ENCODE measurements at regions not wholly inside any gene's neighbourhood (a gene's known extent, or its start where the extent isn't known, plus 50 kb on each side); places are given as distances from the start of the nearest gene placed in this dataset.

DNA sequence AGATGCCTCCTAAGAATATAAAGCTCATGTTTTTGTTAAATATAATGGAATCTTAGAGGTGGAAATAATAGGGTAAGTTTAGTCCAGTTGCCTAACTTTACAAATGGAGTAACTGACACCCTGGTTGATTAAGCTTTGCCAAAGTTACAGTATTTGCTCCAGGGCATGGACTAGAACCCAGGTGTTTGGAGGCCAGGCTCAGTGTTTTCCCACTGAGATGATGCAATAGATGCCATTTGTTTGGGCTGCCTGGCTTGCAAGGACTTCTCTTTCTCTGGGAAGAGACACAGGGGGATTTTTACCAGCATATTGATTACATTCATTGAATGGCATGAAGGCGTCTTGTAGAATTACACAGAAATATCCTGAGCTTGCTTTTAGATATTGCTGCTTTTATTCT, 397.8 kb downstream of the SLC4A3 start:
- no peak overlapping the region for H3K9ac ChIP-seq (ENCODE audit: insufficient read depth in 1 of 2, low read length in 2 of 2)
- peaks cover 0 to 4% (median 0%) of the 10 kb centered on the region in 4 donors for H3K9me3 ChIP-seq (ENCODE audit: control insufficient read depth in 4 of 4, insufficient read depth in 3 of 4, low read length in 3 of 4)
- no peaks in the 10 kb centered on the region for H3K36me3 ChIP-seq (ENCODE audit: control insufficient read depth in 4 of 4, insufficient read depth in 4 of 4, low read length in 4 of 4)
- H3K4me3 ChIP-seq, result no peak overlapping the region
- no peaks in the 10 kb centered on the region for H3K27me3 ChIP-seq (ENCODE audit: control insufficient read depth in 3 of 3, insufficient read depth in 3 of 3, low read length in 2 of 3)
- WGBS, 2 donors, result 84 to 91% methylated on average over 1 of the region's 1 CpG
- no peak for ATAC-seq (ENCODE audit: insufficient read depth, low FRiP score)
- TF ChIP-seq, protein P1, sequence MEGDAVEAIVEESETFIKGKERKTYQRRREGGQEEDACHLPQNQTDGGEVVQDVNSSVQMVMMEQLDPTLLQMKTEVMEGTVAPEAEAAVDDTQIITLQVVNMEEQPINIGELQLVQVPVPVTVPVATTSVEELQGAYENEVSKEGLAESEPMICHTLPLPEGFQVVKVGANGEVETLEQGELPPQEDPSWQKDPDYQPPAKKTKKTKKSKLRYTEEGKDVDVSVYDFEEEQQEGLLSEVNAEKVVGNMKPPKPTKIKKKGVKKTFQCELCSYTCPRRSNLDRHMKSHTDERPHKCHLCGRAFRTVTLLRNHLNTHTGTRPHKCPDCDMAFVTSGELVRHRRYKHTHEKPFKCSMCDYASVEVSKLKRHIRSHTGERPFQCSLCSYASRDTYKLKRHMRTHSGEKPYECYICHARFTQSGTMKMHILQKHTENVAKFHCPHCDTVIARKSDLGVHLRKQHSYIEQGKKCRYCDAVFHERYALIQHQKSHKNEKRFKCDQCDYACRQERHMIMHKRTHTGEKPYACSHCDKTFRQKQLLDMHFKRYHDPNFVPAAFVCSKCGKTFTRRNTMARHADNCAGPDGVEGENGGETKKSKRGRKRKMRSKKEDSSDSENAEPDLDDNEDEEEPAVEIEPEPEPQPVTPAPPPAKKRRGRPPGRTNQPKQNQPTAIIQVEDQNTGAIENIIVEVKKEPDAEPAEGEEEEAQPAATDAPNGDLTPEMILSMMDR (IDR thresholded peaks at IDR 0.05; ENCODE audit: control extremely low read depth, extremely low read depth), result no peak
- H3K4me1 ChIP-seq (ENCODE audit: control insufficient read depth in 5 of 5, insufficient read depth in 5 of 5, low read length in 5 of 5), result no peaks in the 10 kb centered on the region
- no peak for DNase-seq
- no peak overlapping the region for H3K27ac ChIP-seq (ENCODE audit: low read depth in 1 of 2, low read length in 1 of 2)

DNA sequence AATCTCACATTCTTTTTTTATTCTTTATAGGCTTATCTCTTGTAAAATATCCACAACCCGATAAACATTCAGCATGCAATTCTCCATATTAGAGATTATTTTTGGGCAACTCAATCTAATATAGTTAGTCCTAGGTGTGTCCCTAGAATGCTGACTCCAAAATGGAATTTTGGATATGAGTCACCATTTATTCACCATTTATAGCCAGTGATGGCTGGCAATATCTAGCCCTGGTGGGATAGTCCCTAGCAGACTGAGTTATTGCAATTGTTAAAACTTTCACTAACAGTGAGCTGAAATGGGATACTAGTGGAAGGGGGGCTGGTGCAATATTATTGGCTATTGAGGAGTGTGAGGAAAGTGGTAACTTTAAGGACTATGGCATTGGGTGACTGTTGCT, 401.6 kb downstream of the SLC4A3 start:
- ATAC-seq (ENCODE audit: insufficient read depth, low FRiP score), result no peak
- WGBS, 2 donors, result 43 to 97% methylated on average over 1 of the region's 1 CpG
- no peak overlapping the region for H3K27ac ChIP-seq (ENCODE audit: low read depth in 1 of 2, low read length in 1 of 2)

DNA sequence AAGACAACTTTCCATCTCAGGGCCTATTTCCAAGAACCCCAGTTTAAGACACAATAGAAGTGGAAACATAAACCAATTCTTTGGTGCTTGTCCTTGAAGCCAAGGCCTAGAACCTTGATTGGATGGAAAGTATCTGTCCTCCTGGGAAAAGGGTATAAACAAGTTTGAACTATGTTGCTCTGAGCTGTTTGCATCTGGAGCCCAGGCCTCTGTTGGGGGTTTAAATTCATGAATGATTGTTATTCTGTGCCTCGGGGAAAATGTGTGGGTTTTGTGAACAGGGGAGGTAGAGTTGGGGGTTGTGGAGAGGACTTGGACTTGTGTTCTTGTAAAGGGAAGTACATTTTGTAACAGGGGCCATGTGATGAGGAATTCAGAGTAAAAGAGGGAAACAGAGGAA, 406.1 kb downstream of the SLC4A3 start:
- Histone ChIP-seq H3K4me3 (no peak overlapping the region), H3K9me3 (ENCODE audit: control insufficient read depth in 4 of 4, insufficient read depth in 3 of 4, low read length in 3 of 4) (no peaks in the 10 kb centered on the region), H3K36me3 (ENCODE audit: control insufficient read depth in 4 of 4, insufficient read depth in 4 of 4, low read length in 4 of 4) (no peaks in the 10 kb centered on the region), H3K27me3 (ENCODE audit: control insufficient read depth in 3 of 3, insufficient read depth in 3 of 3, low read length in 2 of 3) (no peaks in the 10 kb centered on the region), H3K9ac (ENCODE audit: insufficient read depth in 1 of 2, low read length in 2 of 2) (no peak overlapping the region), H3K27ac (ENCODE audit: low read depth in 1 of 2, low read length in 1 of 2) (no peak overlapping the region), H3K4me1 (ENCODE audit: control insufficient read depth in 5 of 5, insufficient read depth in 5 of 5, low read length in 5 of 5) (no peaks in the 10 kb centered on the region)
- WGBS, 2 donors, result 76 to 77% methylated on average over 1 of the region's 1 CpG
- DNase-seq (no peak), ATAC-seq (ENCODE audit: insufficient read depth, low FRiP score) (no peak)
- TF ChIP-seq, protein P1 (IDR thresholded peaks at IDR 0.05; ENCODE audit: control extremely low read depth, extremely low read depth), result no peak

More for the DNA sequence above, 401.6 kb downstream of the SLC4A3 start:
- TF ChIP-seq, protein P1 (IDR thresholded peaks at IDR 0.05; ENCODE audit: control extremely low read depth, extremely low read depth), result no peak
- Histone ChIP-seq H3K4me3 (no peak overlapping the region), H3K36me3 (ENCODE audit: control insufficient read depth in 4 of 4, insufficient read depth in 4 of 4, low read length in 4 of 4) (no peaks in the 10 kb centered on the region), H3K27me3 (ENCODE audit: control insufficient read depth in 3 of 3, insufficient read depth in 3 of 3, low read length in 2 of 3) (no peaks in the 10 kb centered on the region), H3K9ac (ENCODE audit: insufficient read depth in 1 of 2, low read length in 2 of 2) (no peak overlapping the region), H3K9me3 (ENCODE audit: control insufficient read depth in 4 of 4, insufficient read depth in 3 of 4, low read length in 3 of 4) (no peaks in the 10 kb centered on the region), H3K4me1 (ENCODE audit: control insufficient read depth in 5 of 5, insufficient read depth in 5 of 5, low read length in 5 of 5) (no peaks in the 10 kb centered on the region)
- no peak for DNase-seq

DNA sequence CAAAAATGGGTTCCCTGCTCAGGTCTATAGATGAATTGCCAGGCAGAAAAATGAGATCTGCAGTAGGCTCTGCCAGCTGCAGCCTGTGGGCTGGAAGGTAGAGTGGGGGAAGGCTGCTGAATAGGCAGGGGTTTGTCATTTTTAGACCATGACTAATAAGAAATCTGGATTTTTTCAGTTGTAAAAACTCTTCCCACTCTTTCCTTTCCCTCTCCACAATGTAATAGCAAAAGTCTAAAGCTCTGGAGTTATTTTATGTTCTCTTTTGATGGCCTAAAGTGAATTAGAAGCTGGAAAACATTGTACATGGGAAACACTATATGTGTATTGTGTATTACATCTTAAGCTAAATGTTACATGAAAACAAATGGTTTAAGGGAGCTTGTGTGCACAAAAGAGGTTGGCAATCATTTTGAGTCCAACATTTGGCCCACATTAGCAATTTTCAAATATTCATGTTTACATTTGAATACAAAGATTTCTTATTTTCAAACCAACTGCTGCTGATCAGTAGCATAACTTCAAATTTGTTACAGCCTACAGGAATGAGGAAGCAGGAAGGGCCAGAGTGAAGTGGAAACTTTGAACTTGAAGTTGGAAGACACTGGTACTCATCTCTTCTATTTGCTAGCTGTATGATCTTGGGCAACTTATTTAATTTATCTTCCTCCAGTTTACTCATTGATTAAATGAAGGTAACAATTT, 407.1 kb downstream of the SLC4A3 start:
- Histone ChIP-seq H3K27me3 (ENCODE audit: control insufficient read depth in 3 of 3, insufficient read depth in 3 of 3, low read length in 2 of 3) (no peaks in the 10 kb centered on the region), H3K9ac (ENCODE audit: insufficient read depth in 1 of 2, low read length in 2 of 2) (no peak overlapping the region), H3K27ac (ENCODE audit: low read depth in 1 of 2, low read length in 1 of 2) (no peak overlapping the region), H3K36me3 (ENCODE audit: control insufficient read depth in 4 of 4, insufficient read depth in 4 of 4, low read length in 4 of 4) (no peaks in the 10 kb centered on the region), H3K4me1 (ENCODE audit: control insufficient read depth in 5 of 5, insufficient read depth in 5 of 5, low read length in 5 of 5) (no peaks in the 10 kb centered on the region), H3K4me3 (no peak overlapping the region), H3K9me3 (ENCODE audit: control insufficient read depth in 4 of 4, insufficient read depth in 3 of 4, low read length in 3 of 4) (no peaks in the 10 kb centered on the region)
- TF ChIP-seq, protein P1 (IDR thresholded peaks at IDR 0.05; ENCODE audit: control extremely low read depth, extremely low read depth), result no peak
- ATAC-seq (ENCODE audit: insufficient read depth, low FRiP score), result no peak
- no peak for DNase-seq

Measured in lung (tissue), 11 donors.